ENCODE measurements at regions not wholly inside any gene's neighbourhood (a gene's known extent, or its start where the extent isn't known, plus 50 kb on each side); places are given as distances from the start of the nearest gene placed in this dataset.

GRCh38 chr10:30215623-30216022 is 133.5 kb downstream of the MTPAP start:
- TF ChIP-seq ZNF529 (tag by site-specific recombination; IDR thresholded peaks at IDR 0.05; ENCODE audit: insufficient replicate concordance) (no peak), ZNF138 (tag by site-specific recombination; IDR thresholded peaks at IDR 0.05; ENCODE audit: borderline replicate concordance) (no peak), CTCF (tag by site-specific recombination; IDR thresholded peaks at IDR 0.05) (no peak), ZNF24 (tag by site-specific recombination; IDR thresholded peaks at IDR 0.05) (no peak), ZNF121 (tag by site-specific recombination; IDR thresholded peaks at IDR 0.05) (no peak)

All from HEK293 (cell line).